H9 (cell line): ENCODE measurements at regions not wholly inside any gene's neighbourhood (a gene's known extent, or its start where the extent isn't known, plus 50 kb on each side); places are given as distances from the start of the nearest gene placed in this dataset.

Experiments
- DNase-seq: peaks from one replicate; pipeline ENCODE4 v3.0.0-alpha.2; 2017
- H2AFZ ChIP-seq: one replicate; pipeline ENCODE4 v1.6.1; 2013; ENCODE audit warnings: mild to moderate bottlenecking, low read length, control low read depth, moderate library complexity
- H2AK5ac ChIP-seq: 2 replicates; pipeline ENCODE4 v1.6.1; 2013; ENCODE audit warnings: low read length, control low read depth, mixed read lengths; ENCODE audit not compliant: insufficient read length
- H2BK120ac ChIP-seq: one replicate; pipeline ENCODE4 v1.6.1; 2013; ENCODE audit warnings: low read depth, mild to moderate bottlenecking, low read length, control low read depth, inconsistent platforms; ENCODE audit not compliant: poor library complexity, severe bottlenecking
- H2BK12ac ChIP-seq: 2 replicates; pipeline ENCODE4 v1.6.1; 2013; ENCODE audit warnings: low read length, control low read depth, mixed read lengths, low read depth; ENCODE audit not compliant: insufficient read length
- H2BK15ac ChIP-seq: 2 replicates; pipeline ENCODE4 v1.6.1; 2013; ENCODE audit warnings: low read depth, low read length, control low read depth
- H2BK20ac ChIP-seq: one replicate; pipeline ENCODE4 v1.6.1; 2013; ENCODE audit warnings: low read depth, mild to moderate bottlenecking, low read length, control low read depth, inconsistent platforms; ENCODE audit not compliant: poor library complexity, severe bottlenecking
- H2BK5ac ChIP-seq: 2 replicates; pipeline ENCODE4 v1.6.1; 2013; ENCODE audit warnings: low read length, control low read depth, mixed read lengths; ENCODE audit not compliant: insufficient read length
- H3K14ac ChIP-seq: 2 replicates; pipeline ENCODE4 v1.6.1; 2013; ENCODE audit warnings: low read length, control low read depth; ENCODE audit not compliant: insufficient read depth
- H3K18ac ChIP-seq: 2 replicates; pipeline ENCODE4 v1.6.1; 2013; ENCODE audit warnings: low read depth, mild to moderate bottlenecking, mixed read lengths, low read length, control low read depth; ENCODE audit not compliant: insufficient read length
- H3K23ac ChIP-seq: 2 replicates; pipeline ENCODE4 v1.6.1; 2013; ENCODE audit warnings: low read length, control low read depth, mixed read lengths, low read depth; ENCODE audit not compliant: insufficient read length
- H3K23me2 ChIP-seq: 2 replicates; pipeline ENCODE4 v1.6.1; 2013; ENCODE audit warnings: low read depth, mild to moderate bottlenecking, mixed read lengths, low read length, control low read depth; ENCODE audit not compliant: insufficient read length, poor library complexity, severe bottlenecking
- H3K27ac ChIP-seq: 2 replicates; pipeline ENCODE4 v1.5.1; 2013; ENCODE audit warnings: low read length, control low read depth, mixed read lengths, low read depth; ENCODE audit not compliant: insufficient read length
- H3K27me3 ChIP-seq: 2 replicates; pipeline ENCODE4 v1.6.1; 2013; ENCODE audit warnings: low read length, control low read depth, inconsistent platforms; ENCODE audit not compliant: insufficient read depth
- H3K4ac ChIP-seq: 2 replicates; pipeline ENCODE4 v1.6.1; 2013; ENCODE audit warnings: low read depth, mild to moderate bottlenecking, control low read depth, inconsistent platforms, low read length, moderate library complexity
- H3K4me1 ChIP-seq: 2 replicates; pipeline ENCODE4 v1.6.1; 2013; ENCODE audit warnings: low read length, control low read depth, inconsistent platforms; ENCODE audit not compliant: insufficient read depth
- H3K4me2 ChIP-seq: 2 replicates; pipeline ENCODE4 v1.6.1; 2013; ENCODE audit warnings: low read length, control low read depth, mixed read lengths; ENCODE audit not compliant: insufficient read length, insufficient read depth
- H3K56ac ChIP-seq: 2 replicates; pipeline ENCODE4 v1.6.1; 2013; ENCODE audit warnings: low read depth, mild to moderate bottlenecking, mixed read lengths, low read length, control low read depth; ENCODE audit not compliant: insufficient read length
- H3K79me1 ChIP-seq: 2 replicates; pipeline ENCODE4 v1.6.1; 2013; ENCODE audit warnings: low read depth, mild to moderate bottlenecking, moderate library complexity, low read length, control low read depth, inconsistent platforms; ENCODE audit not compliant: insufficient read depth, poor library complexity, severe bottlenecking
- H3K79me2 ChIP-seq: 2 replicates; pipeline ENCODE4 v1.6.1; 2013; ENCODE audit warnings: low read length, control low read depth, inconsistent platforms; ENCODE audit not compliant: insufficient read depth
- H3K9ac ChIP-seq: 2 replicates; pipeline ENCODE4 v1.6.1; 2013; ENCODE audit warnings: low read length, control low read depth, mixed read lengths; ENCODE audit not compliant: insufficient read length; ENCODE audit errors: extremely low read depth
- H3K9me3 ChIP-seq: one replicate; pipeline ENCODE4 v1.6.1; 2013; ENCODE audit warnings: low read depth, low read length, inconsistent platforms; ENCODE audit not compliant: control insufficient read depth
- H3T11ph ChIP-seq: one replicate; pipeline ENCODE4 v1.6.1; 2013; ENCODE audit warnings: mild to moderate bottlenecking, low read length, control low read depth, inconsistent platforms
- H4K20me1 ChIP-seq: one replicate; pipeline ENCODE4 v1.6.1; 2013; ENCODE audit not compliant: control insufficient read depth, insufficient read length, insufficient read depth
- H4K5ac ChIP-seq: 2 replicates; pipeline ENCODE4 v1.6.1; 2013; ENCODE audit warnings: low read depth, mild to moderate bottlenecking, mixed read lengths, low read length, control low read depth; ENCODE audit not compliant: insufficient read length
- H4K8ac ChIP-seq: replicated peaks from 2 replicates; pipeline ENCODE4 v1.6.1; 2013; ENCODE audit warnings: low read length, control low read depth, mixed read lengths, low read depth; ENCODE audit not compliant: insufficient read length
- H4K91ac ChIP-seq: 2 replicates; pipeline ENCODE4 v1.6.1; 2013; ENCODE audit warnings: low read depth, mild to moderate bottlenecking, moderate library complexity, mixed read lengths, low read length, control low read depth; ENCODE audit not compliant: insufficient read length
- H3K27ac Mint-ChIP-seq, 3 experiments: 2 replicates in 2 of 3; 3 replicates in 1 of 3; pipeline ENCODE4 v1.8.0; 2020 to 2021; ENCODE audit warnings: mixed read lengths in 3 of 3, mild to moderate bottlenecking in 1 of 3, moderate library complexity in 1 of 3
- H3K27me3 Mint-ChIP-seq: 2 replicates; pipeline ENCODE4 v1.8.0; 2021; ENCODE audit warnings: low read depth, mild to moderate bottlenecking, moderate library complexity, mixed read lengths
- H3K36me3 Mint-ChIP-seq, 3 experiments: 2 replicates in 2 of 3; 3 replicates in 1 of 3; pipeline ENCODE4 v1.8.0; 2020 to 2021; ENCODE audit warnings: low read depth in 3 of 3, mixed read lengths in 3 of 3; ENCODE audit not compliant: insufficient read depth in 1 of 3
- H3K4me1 Mint-ChIP-seq, 2 experiments: 2 replicates each; pipeline ENCODE4 v1.8.0; 2020; ENCODE audit warnings: mixed read lengths in 2 of 2
- H3K4me3 Mint-ChIP-seq, 2 experiments: 2 replicates in 1 of 2; 3 replicates in 1 of 2; pipeline ENCODE4 v1.8.0; 2020 to 2021; ENCODE audit warnings: mild to moderate bottlenecking in 2 of 2, mixed read lengths in 2 of 2, moderate library complexity in 1 of 2
- H3K9me3 Mint-ChIP-seq, 2 experiments: 2 replicates in 1 of 2; 3 replicates in 1 of 2; pipeline ENCODE4 v1.8.0; 2020; ENCODE audit warnings: mild to moderate bottlenecking in 2 of 2, mixed read lengths in 2 of 2, moderate library complexity in 1 of 2
- CTCF ChIP-seq: fragments of 200-600 bp; sonication (generic); conservative IDR thresholded peaks from 3 replicates; pipeline ENCODE4 v1.8.0; 2021; ENCODE audit warnings: antibody characterized with exemption, mild to moderate bottlenecking
- WGBS: extraction: QIAGEN DNeasy Blood & Tissue Kit; methylation state at CpG from one replicate; pipeline ENCODE4 v1.1.7; 2013; ENCODE audit warnings: missing lambda C conversion rate, low lambda C conversion rate, mixed read lengths; ENCODE audit not compliant: insufficient read length; ENCODE audit errors: extremely low coverage; 5-methylcytosine and 5-hydroxymethylcytosine counted together

GRCh38 chr2:128797533-128797932 is 478.9 kb upstream of the HS6ST1 start:
- no peak overlapping the region for H3T11ph ChIP-seq

More at GRCh38 chr2:128797533-128797932, 478.9 kb upstream of the HS6ST1 start:
- H2BK5ac ChIP-seq, result no peak overlapping the region
- no peaks in the 10 kb centered on the region for H3K79me2 ChIP-seq
- H3K14ac ChIP-seq, result no peak overlapping the region
- no peaks in the 10 kb centered on the region for H4K20me1 ChIP-seq
- no peak overlapping the region for H3K4me3 Mint-ChIP-seq
- no peak overlapping the region for H3K27ac ChIP-seq
- no peak overlapping the region for H3K18ac ChIP-seq
- no peak overlapping the region for H2BK20ac ChIP-seq
- no peak overlapping the region for H3K4ac ChIP-seq
- H3K23ac ChIP-seq, result no peak overlapping the region
- H3K4me1 Mint-ChIP-seq, result peaks cover 7% of the 10 kb centered on the region in 2 experiments; a peak in 3 of 4 replicates
- no peak overlapping the region for H2BK15ac ChIP-seq
- H3K36me3 Mint-ChIP-seq, result no peaks in the 10 kb centered on the region
- no peak overlapping the region for H2AK5ac ChIP-seq
- H3K9me3 ChIP-seq, result no peaks in the 10 kb centered on the region
- no peak overlapping the region for H3K4me2 ChIP-seq
- TF ChIP-seq CTCF, result no peak
- no peak for DNase-seq
- no peak overlapping the region for H2AFZ ChIP-seq
- H4K91ac ChIP-seq, result no peak overlapping the region
- H4K5ac ChIP-seq, result no peak overlapping the region
- no peak overlapping the region for H2BK120ac ChIP-seq
- H3K23me2 ChIP-seq, result no peaks in the 10 kb centered on the region
- no peaks in the 10 kb centered on the region for H3K9me3 Mint-ChIP-seq
- H3K56ac ChIP-seq, result no peak overlapping the region
- H3K4me1 ChIP-seq, result no peaks in the 10 kb centered on the region
- no peak overlapping the region for H2BK12ac ChIP-seq
- no peak overlapping the region for H4K8ac ChIP-seq
- H3K27me3 Mint-ChIP-seq, result peaks cover 3% of the 10 kb centered on the region; the same call in 1 of the 2 replicates
- no peaks in the 10 kb centered on the region for H3K79me1 ChIP-seq
- no CpG with 5 or more reads among the region's 7 CpGs for WGBS
- H3K9ac ChIP-seq, result no peak overlapping the region
- H3K27me3 ChIP-seq, result no peaks in the 10 kb centered on the region
- no peak overlapping the region for H3K27ac Mint-ChIP-seq
